NCI-H748 (cell line): ENCODE measurements at regions not wholly inside any gene's neighbourhood (a gene's known extent, or its start where the extent isn't known, plus 50 kb on each side); places are given as distances from the start of the nearest gene placed in this dataset.

Experiments used
- DNase-seq: peaks from one replicate; lab custom pipeline; 2025; ENCODE audit not compliant: unreplicated experiment; lab: John Stamatoyannopoulos, UW

- DNase-seq: no peak
Measured at GRCh38 chr9:86700629-86701028, 246.7 kb downstream of the GAS1 start.

DNA sequence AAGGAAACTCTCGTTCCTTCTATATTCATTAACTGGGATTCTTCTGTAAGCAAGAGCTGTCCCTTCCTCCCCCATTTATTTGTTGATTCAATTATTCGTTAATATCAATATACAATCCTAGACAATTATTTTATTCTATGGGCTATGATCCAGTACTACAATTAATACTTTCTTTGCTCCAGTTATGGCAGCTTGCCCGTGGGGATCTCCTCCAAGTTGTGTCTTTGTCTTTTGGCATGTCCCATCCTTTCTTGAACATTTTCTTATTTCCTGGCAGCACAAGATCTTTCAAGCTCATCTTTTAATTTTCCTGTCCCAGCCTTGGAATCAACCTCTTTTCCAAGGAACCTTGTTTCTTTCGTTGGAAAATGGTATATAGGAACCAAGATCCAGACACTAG lies 249.3 kb downstream of the GAS1 start:
- DNase-seq: no peak

DNA sequence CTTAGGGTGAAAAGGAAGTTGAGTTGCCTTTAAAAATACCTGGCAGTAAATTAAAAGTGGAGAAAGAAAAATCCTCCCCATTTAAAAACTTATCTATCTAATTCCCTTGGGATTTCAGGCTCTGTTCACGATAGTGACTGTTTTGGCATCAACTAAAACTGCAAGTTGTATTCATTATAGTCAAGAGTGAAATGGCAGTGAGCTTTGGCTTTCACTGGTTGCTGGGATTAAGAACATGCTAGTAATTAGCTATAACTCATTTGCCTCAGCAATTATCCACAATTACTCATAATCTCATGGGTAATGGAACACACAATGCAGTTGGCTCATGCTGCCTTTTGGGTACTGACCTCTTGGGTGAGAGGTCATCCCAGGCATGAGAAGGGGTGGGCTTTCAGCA lies 250.1 kb downstream of the GAS1 start:
- no peak for DNase-seq

GRCh38 chr9:86695910-86696424 lies 251.3 kb downstream of the GAS1 start:
- no peak for DNase-seq

- DNase-seq: no peak
Measured at GRCh38 chr9:86690034-86690433, 257.3 kb downstream of the GAS1 start.

- DNase-seq: no peak
Measured at GRCh38 chr9:86687788-86688187, 259.5 kb downstream of the GAS1 start.

- no peak for DNase-seq
Measured at GRCh38 chr9:86685556-86685955, 261.8 kb downstream of the GAS1 start.

DNA sequence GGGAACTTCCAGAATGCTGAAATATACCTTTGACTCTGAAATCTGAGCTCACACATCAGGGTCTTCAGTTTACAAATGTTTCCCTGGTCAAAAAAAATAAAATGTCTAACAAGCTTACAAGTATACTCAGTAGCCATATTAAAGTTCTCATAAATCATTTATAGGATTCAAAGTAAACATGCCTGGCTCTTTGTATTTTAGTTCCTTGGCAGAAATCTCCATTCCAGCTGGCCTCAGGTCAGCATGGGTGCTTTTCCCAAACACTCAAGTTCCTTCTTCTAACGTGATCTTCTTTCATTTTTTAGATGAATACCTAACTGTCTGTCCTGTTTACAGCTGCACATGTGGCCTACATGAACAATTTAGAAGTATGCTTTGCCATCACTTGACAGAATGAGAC lies 263.2 kb downstream of the GAS1 start:
- DNase-seq: no peak

GRCh38 chr9:86682240-86682639 lies 265.1 kb downstream of the GAS1 start:
- no peak for DNase-seq

GRCh38 chr9:86679909-86680308 lies 267.4 kb downstream of the GAS1 start:
- DNase-seq: no peak

GRCh38 chr9:86676396-86676795 lies 270.9 kb downstream of the GAS1 start:
- DNase-seq: no peak

- DNase-seq: no peak
Measured at GRCh38 chr9:86675805-86676204, 271.5 kb downstream of the GAS1 start.

GRCh38 chr9:86674487-86674886 lies 272.8 kb downstream of the GAS1 start:
- DNase-seq: no peak

DNA sequence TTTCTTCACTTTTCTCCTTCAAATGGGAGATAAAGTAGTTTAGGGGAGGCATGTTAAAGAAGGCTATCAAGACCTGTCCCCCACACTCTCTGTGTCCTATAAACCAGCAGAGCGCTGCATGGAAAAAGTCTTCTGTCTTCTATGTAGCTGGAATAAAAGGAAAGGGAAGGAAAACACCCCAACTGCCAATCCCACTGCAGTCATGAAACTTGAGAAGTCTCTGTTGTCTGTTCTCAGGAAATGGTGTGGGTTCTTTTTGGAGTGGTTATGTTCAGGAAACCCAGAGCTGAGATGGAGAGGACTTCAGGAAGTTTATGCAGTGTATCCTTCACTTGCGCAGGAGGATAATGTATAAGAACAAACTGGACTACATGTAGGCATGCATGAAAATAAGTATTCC lies 274.3 kb downstream of the GAS1 start:
- no peak for DNase-seq

- DNase-seq: no peak
Measured at GRCh38 chr9:86672301-86672700, 275.0 kb downstream of the GAS1 start.

GRCh38 chr9:86671018-86671417 lies 276.3 kb downstream of the GAS1 start:
- no peak for DNase-seq

GRCh38 chr9:86670536-86670935 lies 276.8 kb downstream of the GAS1 start:
- no peak for DNase-seq

DNA sequence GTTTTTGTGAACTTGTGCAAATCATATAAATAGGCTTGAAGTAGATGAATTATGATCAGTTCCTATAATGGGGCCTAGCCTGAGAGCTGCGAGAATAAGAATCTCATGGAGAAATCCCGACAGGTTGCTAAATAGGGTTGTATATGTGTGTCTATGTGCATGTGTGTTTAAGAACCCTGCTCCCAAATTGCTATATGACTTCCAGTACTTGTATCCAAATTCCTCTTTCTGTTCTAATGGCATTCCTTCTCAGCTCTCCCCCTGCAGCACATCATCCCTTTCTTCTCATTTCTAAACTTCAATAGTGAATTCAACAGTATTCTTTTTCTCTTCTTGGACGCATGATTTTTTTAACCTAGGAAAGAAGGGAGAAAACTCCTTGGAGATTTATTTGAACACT lies 277.2 kb downstream of the GAS1 start:
- no peak for DNase-seq

GRCh38 chr9:86669422-86669821 lies 277.9 kb downstream of the GAS1 start:
- DNase-seq: no peak

DNA sequence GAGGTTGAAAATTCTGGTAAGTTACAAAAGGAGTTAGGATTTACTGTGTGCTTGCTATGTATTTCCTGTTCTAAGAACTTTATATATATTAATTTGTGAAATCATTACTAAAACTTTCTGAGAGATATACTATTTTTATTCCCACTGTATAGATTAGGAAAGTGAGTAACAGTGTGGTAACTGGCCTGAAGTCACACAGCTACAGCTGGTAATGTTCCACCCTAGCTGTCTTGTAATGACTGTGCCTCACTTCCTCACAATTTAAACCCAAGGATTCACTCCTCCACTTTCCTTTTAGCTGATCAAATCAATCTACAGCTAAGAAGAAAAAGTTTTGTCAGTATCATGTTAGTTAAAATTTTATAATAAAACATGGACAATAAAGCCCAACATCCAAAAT lies 278.8 kb downstream of the GAS1 start:
- DNase-seq: no peak

DNA sequence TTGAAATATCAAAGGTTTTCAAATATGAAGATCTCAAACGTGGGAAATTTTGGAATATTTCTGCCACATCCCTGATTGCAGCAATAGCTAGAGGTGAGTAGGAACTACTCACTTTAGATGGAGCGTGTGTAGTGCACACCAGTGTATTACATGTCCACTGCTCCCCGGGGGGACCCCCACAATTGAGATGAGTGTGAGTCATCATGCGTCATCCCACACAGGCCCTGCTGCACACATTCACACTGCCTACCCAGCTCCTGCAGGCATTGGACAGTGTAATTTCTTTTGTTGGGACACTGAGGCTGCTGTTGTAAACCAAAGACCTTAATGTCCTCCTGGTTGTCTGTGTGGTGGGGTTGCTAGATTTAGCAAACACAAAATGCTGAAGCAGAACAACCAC lies 280.0 kb downstream of the GAS1 start:
- DNase-seq: no peak

GRCh38 chr9:86665416-86665815 lies 281.9 kb downstream of the GAS1 start:
- DNase-seq: no peak

GRCh38 chr9:86664603-86665002 lies 282.7 kb downstream of the GAS1 start:
- DNase-seq: no peak

- DNase-seq: no peak
Measured at GRCh38 chr9:86663905-86664304, 283.4 kb downstream of the GAS1 start.
